Endothelial cell of umbilical vein (primary cell): ENCODE measurements at regions not wholly inside any gene's neighbourhood (a gene's known extent, or its start where the extent isn't known, plus 50 kb on each side); places are given as distances from the start of the nearest gene placed in this dataset.

ENCODE experiments used
- BruUV-seq: library from RNA; stranded (reverse); fragments of 400-500 nt; replicated peaks from 2 replicates; lab custom pipeline; 2021; lab: Mats Ljungman, UMichigan
- CTCF ChIA-PET: fragments of 300-600, 350-600 bp; sonication (Branson Sonifier 250); formaldehyde crosslinking; loops from one replicate; lab custom pipeline; 2021; ENCODE audit warnings: antibody characterized with exemption, inconsistent platforms; lab: Charles Lee
- POLR2A ChIA-PET: fragments of 300-600, 350-600 bp; sonication (Branson Sonifier 250); formaldehyde crosslinking; loops from one replicate; lab custom pipeline; 2021; ENCODE audit warnings: antibody characterized with exemption, inconsistent platforms; lab: Charles Lee
- DNase-seq: peaks from one replicate; pipeline ENCODE4 v3.0.0-alpha.2; 2011; ENCODE audit warnings: low read depth, low spot score
- FAIRE-seq: peaks from 2 replicates; lab custom pipeline; 2011; peaks lifted over from hg19 to GRCh38; lab: Jason Lieb, UNC
- H2AFZ ChIP-seq: 2 replicates; pipeline ENCODE4 v1.6.0; 2012; ENCODE audit warnings: low read depth, low read length, control low read depth, inconsistent platforms
- H3K27ac ChIP-seq: 2 replicates; pipeline ENCODE4 v1.5.1; 2011; ENCODE audit warnings: low read depth, mild to moderate bottlenecking, control low read depth, low read length, moderate library complexity; ENCODE audit not compliant: insufficient read depth
- H3K27me3 ChIP-seq, 2 experiments: 2 replicates each; pipeline versions ENCODE4 v1.6.0 to v1.6.1; 2011; ENCODE audit warnings: low read length in 2 of 2, mixed read lengths in 1 of 2; ENCODE audit not compliant: control insufficient read depth in 2 of 2, insufficient read depth in 2 of 2
- H3K36me3 ChIP-seq, 2 experiments: 2 replicates in 1 of 2; 3 replicates in 1 of 2; pipeline ENCODE4 v1.5.1; 2011; ENCODE audit warnings: low read length in 2 of 2, mild to moderate bottlenecking in 1 of 2, moderate library complexity in 1 of 2; ENCODE audit not compliant: control insufficient read depth in 2 of 2, insufficient read depth in 2 of 2; ENCODE audit errors: extremely low read depth in 1 of 2
- H3K4me1 ChIP-seq: 3 replicates; pipeline ENCODE4 v1.5.1; 2011; ENCODE audit warnings: mild to moderate bottlenecking, low read length; ENCODE audit not compliant: control insufficient read depth, insufficient read depth; ENCODE audit errors: extremely low read depth
- H3K4me2 ChIP-seq: 2 replicates; pipeline ENCODE4 v1.6.1; 2011; ENCODE audit warnings: low read length, control low read depth, mixed read lengths; ENCODE audit not compliant: insufficient read depth
- H3K4me3 ChIP-seq, 3 experiments: fragments of 200-600 bp in 1 of 3; sonication (generic), shearing (Covaris generic) in 1 of 3; replicated peaks in 1 of 3; 2 replicates each; pipeline ENCODE4 v1.5.1; 2011 to 2016; ENCODE audit warnings: control low read depth in 3 of 3, low read length in 3 of 3, mild to moderate bottlenecking in 2 of 3, inconsistent platforms in 1 of 3, low read depth in 1 of 3, moderate library complexity in 1 of 3; ENCODE audit not compliant: insufficient read depth in 1 of 3
- H3K79me2 ChIP-seq: 2 replicates; pipeline ENCODE4 v1.6.0; 2012; ENCODE audit warnings: low read length, inconsistent platforms; ENCODE audit not compliant: control insufficient read depth, insufficient read depth
- H3K9ac ChIP-seq: replicated peaks from 2 replicates; pipeline ENCODE3; 2011; ENCODE audit warnings: low read length, control low read depth; ENCODE audit not compliant: insufficient read depth; ENCODE audit errors: extremely low read depth
- H3K9me1 ChIP-seq: replicated peaks from 3 replicates; pipeline ENCODE4 v1.6.0; 2011; ENCODE audit warnings: mild to moderate bottlenecking, low read length; ENCODE audit not compliant: control insufficient read depth, insufficient read depth; ENCODE audit errors: extremely low read depth
- H3K9me3 ChIP-seq: replicated peaks from 2 replicates; pipeline ENCODE4 v1.5.1; 2012; ENCODE audit warnings: low read length, inconsistent platforms; ENCODE audit not compliant: control insufficient read depth, insufficient read depth
- H4K20me1 ChIP-seq: replicated peaks from 2 replicates; pipeline ENCODE3; 2011; ENCODE audit warnings: mild to moderate bottlenecking, low read length; ENCODE audit not compliant: control insufficient read depth, insufficient read depth; ENCODE audit errors: extremely low read depth
- EZH2 ChIP-seq: IDR thresholded peaks from 2 replicates; pipeline ENCODE4 v1.6.1; 2012; ENCODE audit warnings: borderline replicate concordance, low read depth, mild to moderate bottlenecking, moderate library complexity, low read length, inconsistent platforms; ENCODE audit not compliant: severe bottlenecking
- MYC ChIP-seq: IDR thresholded peaks from one replicate; pipeline ENCODE4 v1.6.1; 2011; ENCODE audit warnings: mild to moderate bottlenecking, low read depth, low read length
- dilution Hi-C: fragments of 300-500 bp; cut with MboI; formaldehyde crosslinking; loops from one replicate; pipeline ENCODE4 v1.15.0; 2019; ENCODE audit warnings: low sequenced_read_pairs; ENCODE audit not compliant: extremely low pct_ligation_motif_present
- intact Hi-C: fragments of 100-400 bp; cut with micrococcal nuclease; formaldehyde crosslinking; loops from one replicate; pipeline ENCODE4 v1.10.0; 2022
- TF ChIP-seq, protein P1 (sequence below): IDR thresholded peaks from 2 replicates; pipeline ENCODE4 v1.6.1; 2011; ENCODE audit not compliant: insufficient read depth, insufficient read length
- TF ChIP-seq, protein P2 (sequence below), 2 donors: IDR thresholded peaks; 1 replicate in 1 of 2; 2 replicates in 1 of 2; pipeline ENCODE4 v1.5.1; 2011; ENCODE audit warnings: low read length in 2 of 2, mild to moderate bottlenecking in 2 of 2, moderate library complexity in 2 of 2, control low read depth in 1 of 2, inconsistent platforms in 1 of 2, low read depth in 1 of 2; ENCODE audit not compliant: insufficient read depth in 1 of 2; ENCODE audit errors: extremely low read depth in 1 of 2

DNA sequence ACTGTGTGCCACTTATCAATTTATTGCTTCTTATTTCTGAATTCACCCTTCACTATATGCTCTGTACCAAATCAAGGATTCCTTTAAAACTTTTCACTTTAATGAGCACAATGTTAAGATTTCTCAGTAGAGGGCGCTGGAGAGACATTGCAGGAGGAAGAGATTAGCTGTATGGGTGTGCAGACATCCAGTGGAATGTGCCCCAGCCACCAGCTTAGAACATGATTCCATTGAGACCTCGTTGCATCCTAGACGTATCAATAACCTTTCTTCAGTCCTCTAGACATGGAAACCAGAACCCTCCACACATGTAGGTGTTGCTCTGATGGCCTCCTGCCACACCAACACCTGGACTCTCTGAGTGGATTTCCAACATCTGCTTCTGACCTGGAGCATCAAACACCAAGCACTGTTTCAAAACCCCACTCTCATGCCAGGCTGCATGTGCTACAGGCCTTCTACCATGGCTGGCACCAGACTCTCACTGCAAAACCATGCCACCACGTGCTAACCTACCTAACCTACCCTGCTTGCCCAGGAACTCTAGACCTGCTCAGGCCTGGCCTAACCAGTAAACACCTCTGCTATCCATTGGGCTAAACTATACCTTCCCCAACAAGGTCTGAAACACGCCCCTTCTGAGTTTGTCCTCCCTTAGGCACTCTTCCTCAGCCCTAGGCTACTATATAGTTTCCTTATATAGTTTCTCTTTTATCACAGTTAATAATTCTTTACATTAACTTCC is 633.2 kb upstream of the PKDCC start:
- Histone ChIP-seq H3K27ac (no peak overlapping the region), H3K27me3 (no peaks in the 10 kb centered on the region), H3K79me2 (no peaks in the 10 kb centered on the region), H3K4me3 (no peak overlapping the region), H3K36me3 (no peaks in the 10 kb centered on the region), H3K9me1 (no peaks in the 10 kb centered on the region), H2AFZ (no peak overlapping the region), H4K20me1 (no peaks in the 10 kb centered on the region), H3K4me1 (no peaks in the 10 kb centered on the region), H3K9ac (no peak overlapping the region), H3K9me3 (no peaks in the 10 kb centered on the region), H3K4me2 (no peak overlapping the region)
- TF ChIP-seq EZH2 (no peak), MYC (no peak)
- TF ChIP-seq, protein P1, sequence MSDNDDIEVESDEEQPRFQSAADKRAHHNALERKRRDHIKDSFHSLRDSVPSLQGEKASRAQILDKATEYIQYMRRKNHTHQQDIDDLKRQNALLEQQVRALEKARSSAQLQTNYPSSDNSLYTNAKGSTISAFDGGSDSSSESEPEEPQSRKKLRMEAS = no peak
- TF ChIP-seq, protein P2, sequence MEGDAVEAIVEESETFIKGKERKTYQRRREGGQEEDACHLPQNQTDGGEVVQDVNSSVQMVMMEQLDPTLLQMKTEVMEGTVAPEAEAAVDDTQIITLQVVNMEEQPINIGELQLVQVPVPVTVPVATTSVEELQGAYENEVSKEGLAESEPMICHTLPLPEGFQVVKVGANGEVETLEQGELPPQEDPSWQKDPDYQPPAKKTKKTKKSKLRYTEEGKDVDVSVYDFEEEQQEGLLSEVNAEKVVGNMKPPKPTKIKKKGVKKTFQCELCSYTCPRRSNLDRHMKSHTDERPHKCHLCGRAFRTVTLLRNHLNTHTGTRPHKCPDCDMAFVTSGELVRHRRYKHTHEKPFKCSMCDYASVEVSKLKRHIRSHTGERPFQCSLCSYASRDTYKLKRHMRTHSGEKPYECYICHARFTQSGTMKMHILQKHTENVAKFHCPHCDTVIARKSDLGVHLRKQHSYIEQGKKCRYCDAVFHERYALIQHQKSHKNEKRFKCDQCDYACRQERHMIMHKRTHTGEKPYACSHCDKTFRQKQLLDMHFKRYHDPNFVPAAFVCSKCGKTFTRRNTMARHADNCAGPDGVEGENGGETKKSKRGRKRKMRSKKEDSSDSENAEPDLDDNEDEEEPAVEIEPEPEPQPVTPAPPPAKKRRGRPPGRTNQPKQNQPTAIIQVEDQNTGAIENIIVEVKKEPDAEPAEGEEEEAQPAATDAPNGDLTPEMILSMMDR (IDR thresholded peaks at IDR 0.05; ENCODE audit: extremely low read depth in 1 of 2, insufficient read depth in 1 of 2, low read depth in 1 of 2, low read length in 2 of 2) = peak; percentile 37 to 44
- no peak for FAIRE-seq
- intact Hi-C loops = loop anchor here (1.0 kb wide), 2 partner anchors 284 to 368 kb away; no protein-coding TSS in a partner anchor
- CTCF ChIA-PET = interaction anchor here (0.6 to 2.8 kb wide), 24 partner anchors 10 to 1501 kb away, joined by 3 to 89 read pairs (median 4); no protein-coding TSS in a partner anchor
- dilution Hi-C loops = no loop called here
- DNase-seq = peak; percentile 39
- POLR2A ChIA-PET = no interaction called here
- no TSS peak for BruUV-seq
